ENCODE measurements at regions not wholly inside any gene's neighbourhood (a gene's known extent, or its start where the extent isn't known, plus 50 kb on each side); places are given as distances from the start of the nearest gene placed in this dataset.

DNA sequence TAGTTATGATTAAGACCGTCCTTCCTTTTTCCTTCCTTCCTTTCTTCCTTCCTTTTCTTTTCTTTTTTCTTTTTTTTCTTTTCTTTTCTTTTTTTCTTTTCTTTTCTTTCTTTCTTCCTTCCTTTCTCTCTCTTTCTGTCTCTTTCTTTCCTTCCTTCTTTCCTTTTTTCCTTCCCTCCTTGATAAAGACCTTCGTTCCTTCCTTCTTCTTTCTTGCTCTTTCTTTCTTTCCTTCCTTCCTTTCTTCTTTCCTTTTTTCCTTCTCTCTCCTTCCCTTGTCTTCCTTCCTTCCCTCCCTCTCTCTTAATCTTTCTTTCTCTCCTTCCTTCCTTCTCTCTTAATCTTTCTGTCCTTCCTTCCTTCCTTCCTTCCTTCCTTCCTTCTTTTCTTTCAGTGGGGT lies 130.9 kb downstream of the PAPOLA start:
- TF ChIP-seq FOXA2 (IDR thresholded peaks at IDR 0.05) (no peak), RAD21 (IDR thresholded peaks at IDR 0.05) (no peak), RXRA (IDR thresholded peaks at IDR 0.05) (no peak), TAF1 (conservative IDR thresholded peaks at IDR 0.05) (no peak), CTCF (IDR thresholded peaks at IDR 0.05; ENCODE audit: low read depth, low read length, missing input control) (no peak), GABPA (IDR thresholded peaks at IDR 0.05 in 1 of 2, conservative IDR thresholded peaks at IDR 0.05 in 1 of 2) (no peak), HNF4G (IDR thresholded peaks at IDR 0.05) (no peak), HNF4A (conservative IDR thresholded peaks at IDR 0.05) (no peak), ATF3 (IDR thresholded peaks at IDR 0.05) (no peak), FOXA1 (IDR thresholded peaks at IDR 0.05) (no peak), ZBTB33 (IDR thresholded peaks at IDR 0.05) (no peak), YY1 (IDR thresholded peaks at IDR 0.05) (no peak), EGR1 (IDR thresholded peaks at IDR 0.05; ENCODE audit: low read depth in 2 of 2) (no peak), NR2F2 (IDR thresholded peaks at IDR 0.05) (no peak), JUND (IDR thresholded peaks at IDR 0.05) (no peak)
- TF ChIP-seq, protein P1, sequence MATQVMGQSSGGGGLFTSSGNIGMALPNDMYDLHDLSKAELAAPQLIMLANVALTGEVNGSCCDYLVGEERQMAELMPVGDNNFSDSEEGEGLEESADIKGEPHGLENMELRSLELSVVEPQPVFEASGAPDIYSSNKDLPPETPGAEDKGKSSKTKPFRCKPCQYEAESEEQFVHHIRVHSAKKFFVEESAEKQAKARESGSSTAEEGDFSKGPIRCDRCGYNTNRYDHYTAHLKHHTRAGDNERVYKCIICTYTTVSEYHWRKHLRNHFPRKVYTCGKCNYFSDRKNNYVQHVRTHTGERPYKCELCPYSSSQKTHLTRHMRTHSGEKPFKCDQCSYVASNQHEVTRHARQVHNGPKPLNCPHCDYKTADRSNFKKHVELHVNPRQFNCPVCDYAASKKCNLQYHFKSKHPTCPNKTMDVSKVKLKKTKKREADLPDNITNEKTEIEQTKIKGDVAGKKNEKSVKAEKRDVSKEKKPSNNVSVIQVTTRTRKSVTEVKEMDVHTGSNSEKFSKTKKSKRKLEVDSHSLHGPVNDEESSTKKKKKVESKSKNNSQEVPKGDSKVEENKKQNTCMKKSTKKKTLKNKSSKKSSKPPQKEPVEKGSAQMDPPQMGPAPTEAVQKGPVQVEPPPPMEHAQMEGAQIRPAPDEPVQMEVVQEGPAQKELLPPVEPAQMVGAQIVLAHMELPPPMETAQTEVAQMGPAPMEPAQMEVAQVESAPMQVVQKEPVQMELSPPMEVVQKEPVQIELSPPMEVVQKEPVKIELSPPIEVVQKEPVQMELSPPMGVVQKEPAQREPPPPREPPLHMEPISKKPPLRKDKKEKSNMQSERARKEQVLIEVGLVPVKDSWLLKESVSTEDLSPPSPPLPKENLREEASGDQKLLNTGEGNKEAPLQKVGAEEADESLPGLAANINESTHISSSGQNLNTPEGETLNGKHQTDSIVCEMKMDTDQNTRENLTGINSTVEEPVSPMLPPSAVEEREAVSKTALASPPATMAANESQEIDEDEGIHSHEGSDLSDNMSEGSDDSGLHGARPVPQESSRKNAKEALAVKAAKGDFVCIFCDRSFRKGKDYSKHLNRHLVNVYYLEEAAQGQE (IDR thresholded peaks at IDR 0.05), result no peak
- 50% methylated on average over 2 of the region's 2 CpGs for WGBS
- H3K9me3 ChIP-seq (ENCODE audit: control insufficient read depth in 4 of 4, low read length in 3 of 4), result peaks cover 0 to 6% (median 0%) of the 10 kb centered on the region in 4 donors
- peaks cover 0 to 2% (median 0%) of the 10 kb centered on the region in 4 donors for H3K27me3 ChIP-seq (ENCODE audit: control insufficient read depth in 4 of 4, insufficient read depth in 4 of 4, low read length in 3 of 4)
- no peak overlapping the region for H3K9ac ChIP-seq (ENCODE audit: low read depth in 1 of 2, low read length in 2 of 2)
- no peaks in the 10 kb centered on the region for H3K36me3 ChIP-seq (ENCODE audit: control insufficient read depth in 4 of 4, insufficient read depth in 3 of 4, low read depth in 1 of 4, low read length in 3 of 4)
- H3K4me1 ChIP-seq (ENCODE audit: control insufficient read depth in 4 of 4, insufficient read depth in 4 of 4, low read length in 3 of 4), result no peaks in the 10 kb centered on the region
- no peak overlapping the region for H3K4me3 ChIP-seq (ENCODE audit: low read depth in 1 of 3, low read length in 3 of 3)
- no peak for DNase-seq (ENCODE audit: low spot score)
- no peak overlapping the region for H3K27ac ChIP-seq (ENCODE audit: low read depth in 1 of 2, low read length in 2 of 2)

DNA sequence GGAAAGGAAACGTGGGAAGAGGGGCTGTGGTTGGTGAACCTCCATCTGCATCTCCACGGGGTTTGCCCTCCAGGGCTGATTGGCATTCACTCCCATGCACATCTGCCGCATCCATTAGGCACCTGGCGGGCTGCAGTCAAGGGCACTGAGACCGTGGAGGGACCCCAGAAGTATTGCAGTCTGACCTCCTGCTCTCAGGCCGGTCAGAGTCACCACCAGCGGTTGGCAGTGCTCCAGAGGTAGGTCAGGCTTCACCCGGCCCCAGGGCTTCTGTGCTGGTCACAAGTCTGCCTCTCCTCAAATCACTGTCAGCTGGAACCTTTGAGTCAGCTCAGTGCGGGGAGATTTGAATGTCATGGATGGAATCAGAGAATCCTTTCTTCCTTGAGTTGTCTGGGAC lies 132.3 kb downstream of the PAPOLA start:
- peak; percentile 33 for DNase-seq (ENCODE audit: low spot score)
- WGBS, result 77% methylated on average over 9 of the region's 9 CpGs
- H3K27me3 ChIP-seq (ENCODE audit: control insufficient read depth in 4 of 4, insufficient read depth in 4 of 4, low read length in 3 of 4), result peaks cover 0 to 2% (median 0%) of the 10 kb centered on the region in 4 donors
- no peak for TF ChIP-seq RXRA (IDR thresholded peaks at IDR 0.05)
- TF ChIP-seq TAF1 (conservative IDR thresholded peaks at IDR 0.05), result no peak
- TF ChIP-seq EGR1 (IDR thresholded peaks at IDR 0.05; ENCODE audit: low read depth in 2 of 2), result no peak
- TF ChIP-seq CTCF (IDR thresholded peaks at IDR 0.05; ENCODE audit: low read depth, low read length, missing input control), result no peak
- no peak for TF ChIP-seq FOXA2 (IDR thresholded peaks at IDR 0.05)
- no peak for TF ChIP-seq FOXA1 (IDR thresholded peaks at IDR 0.05)
- TF ChIP-seq ATF3 (IDR thresholded peaks at IDR 0.05), result no peak
- H3K4me3 ChIP-seq (ENCODE audit: low read depth in 1 of 3, low read length in 3 of 3), result no peak overlapping the region
- no peaks in the 10 kb centered on the region for H3K36me3 ChIP-seq (ENCODE audit: control insufficient read depth in 4 of 4, insufficient read depth in 3 of 4, low read depth in 1 of 4, low read length in 3 of 4)
- peaks cover 0 to 6% (median 0%) of the 10 kb centered on the region in 4 donors for H3K9me3 ChIP-seq (ENCODE audit: control insufficient read depth in 4 of 4, low read length in 3 of 4)
- H3K4me1 ChIP-seq (ENCODE audit: control insufficient read depth in 4 of 4, insufficient read depth in 4 of 4, low read length in 3 of 4), result no peaks in the 10 kb centered on the region
- H3K27ac ChIP-seq (ENCODE audit: low read depth in 1 of 2, low read length in 2 of 2), result no peak overlapping the region
- no peak overlapping the region for H3K9ac ChIP-seq (ENCODE audit: low read depth in 1 of 2, low read length in 2 of 2)
